HG03280 (cell line): ENCODE measurements at regions not wholly inside any gene's neighbourhood (a gene's known extent, or its start where the extent isn't known, plus 50 kb on each side); places are given as distances from the start of the nearest gene placed in this dataset.
A peak's percentile ranks its signal among the peaks of the same experiment; 100 is the strongest.

Experiments used
- ATAC-seq: cut with Tn5 transposase; IDR thresholded peaks from one replicate; pipeline ENCODE4 v1.9.1; 2021; ENCODE audit warnings: mild to moderate bottlenecking, moderate library complexity; ENCODE audit not compliant: unreplicated experiment

DNA sequence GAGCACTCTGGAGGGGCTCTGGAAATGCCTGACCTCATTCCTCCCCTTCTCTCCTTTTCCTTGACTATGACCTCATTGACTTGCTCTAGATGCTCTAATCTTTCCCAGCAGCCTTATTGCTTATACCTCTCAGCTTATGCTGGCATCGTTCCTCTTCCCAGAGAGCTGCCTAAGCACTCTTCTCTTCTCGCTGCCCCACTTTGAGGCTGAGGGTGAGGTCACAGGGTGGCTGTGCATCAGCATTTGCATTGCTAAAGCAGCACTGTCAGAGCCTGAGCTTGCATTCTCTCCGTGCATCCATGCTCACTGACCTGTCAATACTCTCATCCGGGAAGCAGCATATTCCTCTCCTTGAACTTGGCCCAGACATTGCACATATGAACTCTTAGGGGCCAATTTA, 96.4 kb upstream of the NTRK2 start:
- ATAC-seq = no peak

- no peak for ATAC-seq
Measured at GRCh38 chr9:84575705-84576104, 93.8 kb upstream of the NTRK2 start.

- no peak for ATAC-seq
Measured at GRCh38 chr9:84583866-84584265, 85.7 kb upstream of the NTRK2 start.

GRCh38 chr9:84586662-84587061, 82.9 kb upstream of the NTRK2 start:
- ATAC-seq = no peak

DNA sequence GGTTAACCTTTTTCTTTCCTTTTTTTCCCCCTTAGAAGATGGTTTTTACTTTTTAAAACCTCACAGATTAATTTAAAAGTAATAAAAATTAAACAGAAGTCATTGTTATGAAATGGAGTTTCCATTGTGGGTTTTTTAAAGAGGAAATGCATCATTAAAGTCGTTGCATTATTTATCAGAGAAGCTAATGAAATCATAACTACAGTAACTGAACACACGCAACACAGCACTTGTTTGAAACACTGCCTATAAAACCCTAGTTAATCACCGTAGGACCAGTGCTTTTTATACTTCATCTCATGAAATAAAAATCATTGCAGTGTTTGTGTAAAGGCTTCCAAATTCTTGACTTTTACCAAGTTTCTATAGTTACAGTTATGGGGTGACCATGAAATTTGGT, 82.4 kb upstream of the NTRK2 start:
- no peak for ATAC-seq

DNA sequence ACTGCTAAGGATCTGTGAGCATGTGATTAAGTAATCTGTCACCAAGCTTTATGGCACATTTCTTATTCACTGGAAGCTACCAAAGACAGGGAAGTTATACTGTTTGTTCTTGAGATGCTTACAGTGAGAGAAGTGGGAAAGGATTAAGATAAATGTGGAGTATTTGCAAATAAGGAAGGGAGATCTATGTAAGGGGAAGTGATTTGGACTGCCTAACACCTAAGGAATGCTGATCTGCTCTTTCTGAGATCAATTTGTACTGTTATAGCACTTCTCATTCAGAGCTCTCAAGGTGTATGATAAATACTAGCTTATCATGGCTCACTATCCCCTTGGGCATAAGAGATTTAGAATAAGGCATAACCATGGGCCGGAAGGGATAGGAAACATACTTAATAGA, 80.0 kb upstream of the NTRK2 start:
- ATAC-seq = no peak

DNA sequence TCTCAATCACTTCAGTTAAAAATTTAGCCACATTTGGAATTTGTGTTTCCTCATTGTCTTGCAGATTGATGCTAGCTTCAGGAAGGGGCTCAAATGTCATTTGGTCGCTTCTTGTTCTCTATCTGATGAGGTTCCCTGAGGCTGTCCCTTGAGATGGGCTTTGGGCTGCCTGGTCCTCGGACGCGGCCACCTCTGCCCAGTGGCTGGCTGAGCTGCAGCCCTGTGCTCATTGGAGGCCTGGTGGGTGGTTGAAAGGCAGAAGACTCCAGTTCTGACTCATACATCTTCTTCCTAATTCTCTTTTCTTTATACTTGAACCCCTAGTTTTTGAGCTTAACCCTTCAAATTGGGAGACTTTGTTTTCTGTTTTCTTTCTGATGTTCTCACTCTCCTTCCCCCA, 78.8 kb upstream of the NTRK2 start:
- no peak for ATAC-seq

DNA sequence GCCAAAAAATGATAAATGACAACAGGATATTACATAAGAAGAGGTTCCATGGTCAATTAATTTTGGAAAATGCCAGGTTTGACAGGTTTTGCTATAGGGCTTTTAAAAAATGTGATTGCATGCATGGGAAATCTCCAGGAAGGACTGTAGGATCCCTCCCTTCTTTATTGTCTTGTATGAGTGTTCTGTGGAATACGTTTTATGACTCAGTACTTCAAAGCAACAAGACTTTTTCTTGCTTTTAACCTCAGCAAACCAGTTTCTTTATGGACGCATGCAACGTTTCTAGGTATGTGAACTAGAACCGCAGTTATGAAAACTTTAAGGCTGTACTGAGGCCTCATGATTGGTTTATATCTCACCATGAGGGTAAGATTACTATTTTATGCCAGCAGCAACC, 76.6 kb upstream of the NTRK2 start:
- no peak for ATAC-seq

- no peak for ATAC-seq
Measured at GRCh38 chr9:84593352-84593751, 76.2 kb upstream of the NTRK2 start.

DNA sequence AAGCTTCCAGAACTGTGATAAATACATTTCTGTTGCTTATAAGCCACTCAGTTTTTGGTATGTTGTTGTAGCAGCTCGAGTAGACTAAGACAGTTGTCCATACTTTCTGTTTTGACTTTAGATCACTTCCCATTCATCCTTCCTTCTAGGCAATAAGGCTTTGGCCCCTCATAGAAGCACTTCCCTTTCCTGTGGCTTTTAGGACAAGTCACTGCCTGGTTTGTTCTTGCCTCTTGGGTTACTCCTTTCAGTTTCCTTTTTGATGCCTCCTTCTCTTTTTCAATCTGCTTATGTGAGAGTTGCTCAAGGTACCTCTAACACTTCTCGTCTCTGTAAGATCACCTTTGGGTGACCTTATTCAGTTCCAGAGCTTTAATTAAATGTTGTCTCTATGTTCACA, 72.4 kb upstream of the NTRK2 start:
- ATAC-seq = peak; percentile 98

DNA sequence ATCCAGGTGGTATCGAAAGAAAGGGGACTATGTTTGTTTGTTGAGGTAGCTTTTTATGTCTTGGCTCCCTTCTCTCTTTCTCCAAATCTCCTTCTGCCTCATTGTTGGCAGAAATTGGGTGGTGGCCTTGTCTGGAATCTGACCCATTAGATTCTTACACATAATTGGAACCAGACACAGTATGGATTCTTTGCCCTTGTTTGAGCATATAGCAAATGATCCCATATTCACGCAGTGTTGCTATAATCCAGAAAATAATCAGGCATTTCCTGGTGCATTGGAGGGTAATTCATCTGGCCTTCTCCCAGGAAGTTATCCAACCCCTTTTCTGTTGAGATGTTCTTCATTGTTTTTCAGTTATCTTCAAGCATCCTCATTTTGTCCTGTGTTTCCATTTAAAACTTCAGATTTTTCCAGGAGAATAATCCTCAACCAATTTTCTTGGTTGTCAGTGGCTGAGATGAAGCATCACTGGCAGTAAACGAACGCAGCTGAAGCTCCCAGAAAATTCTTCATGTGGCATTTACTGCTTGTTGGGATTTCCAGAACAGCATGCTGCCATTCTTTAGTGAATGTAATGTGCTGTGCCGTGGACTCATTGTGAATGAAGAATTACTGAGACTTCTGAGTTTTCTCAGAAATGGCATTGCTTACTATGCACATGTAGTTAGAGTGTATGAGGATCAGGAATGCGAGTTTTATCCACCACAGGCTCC, 70.5 kb upstream of the NTRK2 start:
- ATAC-seq = no peak

DNA sequence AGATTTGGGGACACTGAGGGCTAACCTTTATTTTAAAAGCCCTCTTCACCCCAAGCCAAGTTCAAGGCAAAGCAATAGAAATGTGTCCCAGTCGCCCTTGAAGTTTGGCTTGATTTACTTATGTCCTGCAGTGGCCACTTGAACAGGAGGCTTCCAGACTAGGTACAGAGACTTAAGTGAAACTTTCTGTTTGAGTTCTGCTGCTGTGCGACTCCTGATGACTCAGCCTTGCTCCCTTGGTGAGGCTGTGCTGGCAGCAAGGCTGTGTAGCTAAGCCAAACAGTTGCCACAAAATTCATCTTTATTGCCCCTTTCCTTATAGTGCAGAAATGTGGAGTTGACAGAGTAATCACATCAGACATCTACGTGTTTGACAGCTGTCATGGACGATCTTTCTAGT, 68.8 kb upstream of the NTRK2 start:
- no peak for ATAC-seq

- ATAC-seq = no peak
Measured at GRCh38 chr9:84604223-84604622, 65.3 kb upstream of the NTRK2 start.

- no peak for ATAC-seq
Measured at GRCh38 chr9:84609779-84610178, 59.8 kb upstream of the NTRK2 start.

GRCh38 chr9:84613431-84613830, 56.1 kb upstream of the NTRK2 start:
- ATAC-seq = no peak

- no peak for ATAC-seq
Measured at GRCh38 chr9:84615544-84615943, 54.0 kb upstream of the NTRK2 start.

DNA sequence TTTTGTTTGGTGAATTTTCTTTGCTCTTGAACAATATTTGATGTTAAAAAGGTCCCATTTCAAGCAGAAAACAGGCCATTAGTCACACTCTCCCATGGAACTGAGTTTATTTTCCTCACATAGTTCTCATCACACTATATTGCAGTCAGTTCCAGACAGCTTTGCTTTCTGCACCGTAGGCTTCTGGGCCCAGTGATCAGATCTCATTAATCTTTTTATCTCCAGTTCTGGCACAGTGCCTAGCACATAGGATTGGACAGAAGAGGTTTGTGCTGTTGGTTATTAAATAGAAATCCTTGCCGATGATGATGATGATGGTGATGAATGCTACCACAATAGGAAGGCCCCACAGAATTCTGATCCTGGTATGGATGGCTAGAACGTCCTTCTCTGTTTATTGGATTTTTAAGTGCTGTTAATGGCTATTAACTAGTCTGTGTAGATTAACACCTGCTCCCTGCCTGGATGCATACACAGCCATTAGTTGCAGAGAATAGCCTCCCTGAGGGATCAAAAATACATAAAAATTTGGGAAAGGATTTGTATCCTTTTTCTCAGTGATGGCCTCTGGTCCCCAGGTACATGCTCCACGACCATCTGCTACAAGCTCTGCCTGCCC, 52.0 kb upstream of the NTRK2 start:
- no peak for ATAC-seq
